PC-3 (cell line): ENCODE measurements at regions not wholly inside any gene's neighbourhood (a gene's known extent, or its start where the extent isn't known, plus 50 kb on each side); places are given as distances from the start of the nearest gene placed in this dataset.
A peak's percentile ranks its signal among the peaks of the same experiment; 100 is the strongest.

Source experiments
- ATAC-seq: fragments of 200-7000 bp; cut with Tn5 transposase; 2 replicates; pipeline ENCODE4 v1.9.1; 2020; ENCODE audit warnings: mild to moderate bottlenecking, moderate library complexity
- BruUV-seq: library from RNA; stranded (reverse); fragments of 400-500 nt; replicated peaks from 2 replicates; lab custom pipeline; 2021; lab: Mats Ljungman, UMichigan
- CTCF ChIA-PET: fragments of 300-600 bp; sonication (Branson Sonifier 250); formaldehyde crosslinking; loops from one replicate; lab custom pipeline; 2022; ENCODE audit warnings: antibody characterized with exemption; lab: Charles Lee
- POLR2A ChIA-PET: fragments of 300-600 bp; sonication (Branson Sonifier 250); formaldehyde crosslinking; loops from one replicate; lab custom pipeline; 2022; ENCODE audit warnings: antibody characterized with exemption; ENCODE audit not compliant: unreplicated experiment; lab: Charles Lee
- DNase-seq: peaks from one replicate; pipeline ENCODE4 v3.0.0-alpha.2; 2015
- H2AFZ ChIP-seq: fragments of 300-600 bp; sonication (generic); 2 replicates; pipeline ENCODE4 v1.6.0; 2016; ENCODE audit warnings: antibody characterized with exemption, low read length
- H3F3A ChIP-seq: fragments of 300-600 bp; sonication (generic); one replicate; pipeline ENCODE4 v1.6.0; 2017; ENCODE audit warnings: antibody characterized with exemption, low read length, control low read depth, mild to moderate bottlenecking; ENCODE audit not compliant: unreplicated experiment
- H3K27ac ChIP-seq: fragments of 300-600 bp; sonication (generic); 2 replicates; pipeline ENCODE4 v1.5.1; 2016; ENCODE audit warnings: mild to moderate bottlenecking, low read length
- H3K27me3 ChIP-seq: fragments of 300-600 bp; sonication (generic); 2 replicates; pipeline ENCODE4 v1.6.1; 2016; ENCODE audit warnings: low read length, mixed read lengths
- H3K36me3 ChIP-seq: fragments of 300-600 bp; sonication (generic); 2 replicates; pipeline ENCODE4 v1.6.1; 2016; ENCODE audit warnings: low read depth, mixed run types, low read length, mixed read lengths
- H3K4me1 ChIP-seq: fragments of 300-600 bp; sonication (generic); 2 replicates; pipeline ENCODE4 v1.5.1; 2016; ENCODE audit warnings: low read length; ENCODE audit not compliant: insufficient read depth
- H3K4me2 ChIP-seq: fragments of 300-600 bp; sonication (generic); 2 replicates; pipeline ENCODE4 v1.6.0; 2016; ENCODE audit warnings: low read length
- H3K4me3 ChIP-seq: fragments of 300-600 bp; sonication (generic); 2 replicates; pipeline ENCODE4 v1.5.1; 2016; ENCODE audit warnings: mild to moderate bottlenecking, low read length, mixed read lengths
- H3K79me2 ChIP-seq: fragments of 300-600 bp; sonication (generic); 2 replicates; pipeline ENCODE4 v1.6.1; 2017; ENCODE audit warnings: low read length, mixed read lengths
- H3K9ac ChIP-seq: fragments of 300-600 bp; sonication (generic); 2 replicates; pipeline ENCODE4 v1.6.0; 2016; ENCODE audit warnings: mild to moderate bottlenecking, low read length
- H3K9me2 ChIP-seq: fragments of 300-600 bp; sonication (generic); replicated peaks from 2 replicates; pipeline ENCODE4 v1.6.1; 2016; ENCODE audit warnings: mixed run types, low read length, mixed read lengths
- H3K9me3 ChIP-seq: fragments of 300-600 bp; sonication (generic); 2 replicates; pipeline ENCODE4 v1.6.1; 2016; ENCODE audit warnings: low read length, mixed read lengths
- H4K20me1 ChIP-seq: fragments of 300-600 bp; sonication (generic); 2 replicates; pipeline ENCODE4 v1.6.1; 2016; ENCODE audit warnings: low read length, mixed read lengths
- CTCF ChIP-seq: fragments of 300-600 bp; sonication (generic); conservative IDR thresholded peaks from 2 replicates; pipeline ENCODE4 v1.5.1; 2017; ENCODE audit warnings: antibody characterized with exemption, low read depth, mild to moderate bottlenecking, low read length
- EZH2 ChIP-seq: fragments of 300-600 bp; sonication (generic); IDR thresholded peaks from one replicate; pipeline ENCODE4 v1.6.1; 2017; ENCODE audit warnings: antibody characterized with exemption, mild to moderate bottlenecking, low read length; ENCODE audit not compliant: unreplicated experiment
- EZH2phosphoT487 ChIP-seq: fragments of 300-600 bp; sonication (generic); IDR thresholded peaks from 2 replicates; pipeline ENCODE4 v1.6.1; 2018; ENCODE audit warnings: mild to moderate bottlenecking, antibody characterized with exemption, low read length, borderline replicate concordance
- intact Hi-C: fragments of 100-400 bp; cut with micrococcal nuclease; formaldehyde crosslinking; loops from 2 replicates; pipeline ENCODE4 v1.9.0; 2023

- Histone ChIP-seq H3K4me3 (no peak overlapping the region), H3K9ac (no peak overlapping the region), H3K27ac (no peak overlapping the region), H3K9me2 (no peaks in the 10 kb centered on the region), H2AFZ (no peak overlapping the region), H4K20me1 (no peaks in the 10 kb centered on the region), H3K4me2 (no peak overlapping the region), H3F3A (no peaks in the 10 kb centered on the region), H3K9me3 (no peaks in the 10 kb centered on the region), H3K36me3 (no peaks in the 10 kb centered on the region), H3K27me3 (no peaks in the 10 kb centered on the region), H3K4me1 (no peaks in the 10 kb centered on the region), H3K79me2 (no peaks in the 10 kb centered on the region)
- ChIA-PET POLR2A (interaction anchor here (0.6 kb wide), 1 partner anchor 56 kb away, joined by 4 read pairs; no protein-coding TSS in a partner anchor), CTCF (no interaction called here)
- BruUV-seq = no TSS peak
- TF ChIP-seq EZH2phosphoT487 = no peak
- TF ChIP-seq CTCF = no peak
- TF ChIP-seq EZH2 = no peak
- ATAC-seq (no peak), DNase-seq (no peak)
- intact Hi-C loops = no loop called here
Measured at GRCh38 chr5:19104948-19105347, 883.1 kb downstream of the CDH18 start.

- Histone ChIP-seq H3K9me3 (no peaks in the 10 kb centered on the region), H3K4me1 (peaks cover 6% of the 10 kb centered on the region; the same call in 1 of the 2 replicates), H3K4me3 (no peak overlapping the region), H4K20me1 (no peaks in the 10 kb centered on the region), H3F3A (no peaks in the 10 kb centered on the region), H3K27ac (no peak overlapping the region), H3K36me3 (no peaks in the 10 kb centered on the region), H3K9me2 (no peaks in the 10 kb centered on the region), H3K79me2 (no peaks in the 10 kb centered on the region), H3K27me3 (no peaks in the 10 kb centered on the region), H2AFZ (no peak overlapping the region), H3K9ac (no peak overlapping the region), H3K4me2 (no peak overlapping the region)
- intact Hi-C loops = no loop called here
- no TSS peak for BruUV-seq
- TF ChIP-seq EZH2phosphoT487 (no peak), EZH2 (no peak), CTCF (no peak)
- ChIA-PET POLR2A (no interaction called here), CTCF (no interaction called here)
- DNase-seq = no peak
- ATAC-seq = no peak
Measured at GRCh38 chr5:19122923-19123322, 865.1 kb downstream of the CDH18 start.

- no peaks in the 10 kb centered on the region for H3K9me3 ChIP-seq
- no peaks in the 10 kb centered on the region for H3K27me3 ChIP-seq
- H3K36me3 ChIP-seq = no peaks in the 10 kb centered on the region
- intact Hi-C loops = no loop called here
- H4K20me1 ChIP-seq = no peaks in the 10 kb centered on the region
- BruUV-seq = no TSS peak
- no peak overlapping the region for H3K9ac ChIP-seq
- H3F3A ChIP-seq = no peaks in the 10 kb centered on the region
- ChIA-PET CTCF (no interaction called here), POLR2A (no interaction called here)
- no peaks in the 10 kb centered on the region for H3K9me2 ChIP-seq
- DNase-seq (peak; percentile 57), ATAC-seq (peak; percentile 94)
- H3K4me2 ChIP-seq = peak overlapping the region; percentile 11; the same call in 1 of the 2 replicates
- no peak overlapping the region for H3K4me3 ChIP-seq
- H3K79me2 ChIP-seq = no peaks in the 10 kb centered on the region
- TF ChIP-seq EZH2phosphoT487 (no peak), EZH2 (no peak), CTCF (no peak)
- peaks cover 6% of the 10 kb centered on the region; the same call in 1 of the 2 replicates for H3K4me1 ChIP-seq
- H2AFZ ChIP-seq = no peak overlapping the region
- H3K27ac ChIP-seq = no peak overlapping the region
Measured at GRCh38 chr5:19125956-19126713, 861.9 kb downstream of the CDH18 start.
